ENCODE measurements at regions not wholly inside any gene's neighbourhood (a gene's known extent, or its start where the extent isn't known, plus 50 kb on each side); places are given as distances from the start of the nearest gene placed in this dataset.

DNA sequence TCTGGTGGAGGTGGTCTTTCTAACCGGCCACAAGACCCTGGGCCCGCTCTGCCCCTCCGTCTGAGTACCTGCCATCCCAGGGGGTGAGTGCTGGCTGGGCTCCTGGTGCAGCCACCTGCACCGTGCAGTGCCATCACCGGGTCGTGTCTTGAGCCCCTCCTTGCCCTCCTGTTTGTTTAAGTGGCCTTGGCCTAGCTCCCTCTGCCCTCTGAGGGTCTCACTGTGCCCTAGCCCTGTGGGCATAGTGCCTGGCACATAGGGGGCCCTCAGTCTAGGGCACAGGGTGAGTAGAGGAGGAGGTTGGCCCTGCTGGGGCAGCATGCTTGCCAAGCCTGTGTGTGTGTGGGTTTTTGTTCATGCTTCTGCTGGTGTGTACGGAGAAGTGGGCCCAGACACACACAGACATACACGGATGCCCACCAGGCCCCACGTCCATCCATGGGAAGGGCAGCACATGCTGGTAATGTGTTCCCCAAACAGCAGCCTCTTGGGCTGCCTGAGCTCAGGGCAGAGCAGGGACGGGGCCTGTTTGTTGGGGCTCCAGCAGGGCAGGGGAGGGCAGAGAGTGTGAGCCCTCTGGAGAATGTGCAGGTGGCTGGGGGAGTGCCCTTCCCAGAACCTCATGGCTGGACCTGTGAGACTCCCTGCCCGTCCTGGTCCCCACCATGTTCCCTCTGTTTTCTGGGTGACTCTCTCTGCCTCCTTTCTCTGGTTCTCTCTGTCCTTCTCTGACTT lies 94.6 kb downstream of the GLI2 start:
- H3K36me3 ChIP-seq: no peaks in the 10 kb centered on the region
- no peaks in the 10 kb centered on the region for H3K9me3 ChIP-seq
- TF ChIP-seq, protein P1, sequence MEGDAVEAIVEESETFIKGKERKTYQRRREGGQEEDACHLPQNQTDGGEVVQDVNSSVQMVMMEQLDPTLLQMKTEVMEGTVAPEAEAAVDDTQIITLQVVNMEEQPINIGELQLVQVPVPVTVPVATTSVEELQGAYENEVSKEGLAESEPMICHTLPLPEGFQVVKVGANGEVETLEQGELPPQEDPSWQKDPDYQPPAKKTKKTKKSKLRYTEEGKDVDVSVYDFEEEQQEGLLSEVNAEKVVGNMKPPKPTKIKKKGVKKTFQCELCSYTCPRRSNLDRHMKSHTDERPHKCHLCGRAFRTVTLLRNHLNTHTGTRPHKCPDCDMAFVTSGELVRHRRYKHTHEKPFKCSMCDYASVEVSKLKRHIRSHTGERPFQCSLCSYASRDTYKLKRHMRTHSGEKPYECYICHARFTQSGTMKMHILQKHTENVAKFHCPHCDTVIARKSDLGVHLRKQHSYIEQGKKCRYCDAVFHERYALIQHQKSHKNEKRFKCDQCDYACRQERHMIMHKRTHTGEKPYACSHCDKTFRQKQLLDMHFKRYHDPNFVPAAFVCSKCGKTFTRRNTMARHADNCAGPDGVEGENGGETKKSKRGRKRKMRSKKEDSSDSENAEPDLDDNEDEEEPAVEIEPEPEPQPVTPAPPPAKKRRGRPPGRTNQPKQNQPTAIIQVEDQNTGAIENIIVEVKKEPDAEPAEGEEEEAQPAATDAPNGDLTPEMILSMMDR (IDR thresholded peaks at IDR 0.05): no peak
- TF ChIP-seq POLR2A (IDR thresholded peaks at IDR 0.05): no peak
- DNase-seq: peak in 1 of 3 donors; percentile 24
- H3K27me3 ChIP-seq: no peaks in the 10 kb centered on the region
- no peak overlapping the region for H3K4me3 ChIP-seq
- peaks cover 0 to 3% (median 0%) of the 10 kb centered on the region in 4 donors for H3K4me1 ChIP-seq
- H3K27ac ChIP-seq: no peak overlapping the region

DNA sequence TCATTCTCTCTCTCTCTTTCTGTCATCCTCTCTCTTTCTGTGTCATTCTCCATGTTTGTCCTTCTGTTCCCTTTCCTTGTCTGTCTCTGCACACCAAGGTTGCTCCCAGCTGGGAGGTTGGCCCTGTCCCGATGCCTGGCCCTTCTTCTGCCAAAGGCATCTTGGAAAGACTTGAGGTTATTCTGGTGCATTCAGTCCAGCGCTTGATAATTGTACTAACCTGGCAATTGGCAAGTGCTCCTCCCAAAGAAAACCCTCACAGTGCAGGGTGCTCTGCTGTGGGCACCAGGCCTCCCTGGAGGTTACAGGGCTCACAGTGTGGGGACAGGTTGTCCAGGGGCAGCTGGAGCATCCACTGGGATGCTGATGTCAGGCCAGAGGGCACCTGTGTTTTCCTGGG lies 95.4 kb downstream of the GLI2 start:
- H3K27me3 ChIP-seq: no peaks in the 10 kb centered on the region
- no peaks in the 10 kb centered on the region for H3K36me3 ChIP-seq
- no peak overlapping the region for H3K4me3 ChIP-seq
- H3K4me1 ChIP-seq: peaks cover 0 to 3% (median 0%) of the 10 kb centered on the region in 4 donors
- no peak overlapping the region for H3K27ac ChIP-seq
- H3K9me3 ChIP-seq: no peaks in the 10 kb centered on the region
- DNase-seq: peak in 1 of 3 donors; percentile 31
- no peak for TF ChIP-seq POLR2A (IDR thresholded peaks at IDR 0.05)
- TF ChIP-seq, protein P1 (IDR thresholded peaks at IDR 0.05): no peak

DNA sequence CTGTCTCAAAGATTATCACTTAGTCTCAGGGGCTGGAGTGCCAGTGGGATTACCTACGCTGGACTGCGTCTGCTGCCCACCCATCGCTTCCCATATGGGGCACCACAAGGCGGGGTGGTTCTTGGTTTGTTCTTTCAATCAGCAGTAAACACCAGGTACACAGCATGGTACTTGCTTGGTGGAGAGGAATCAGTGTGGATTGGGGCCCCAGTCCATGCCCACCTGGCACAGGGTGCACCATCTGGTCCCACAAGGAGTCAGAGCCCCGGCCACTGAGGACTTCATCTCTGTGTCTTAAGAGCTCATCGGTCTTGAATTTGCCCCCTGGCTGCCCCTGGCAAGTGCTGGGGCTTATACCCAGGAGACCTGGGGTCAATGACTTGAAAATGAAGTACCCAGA lies 96.2 kb downstream of the GLI2 start:
- no peaks in the 10 kb centered on the region for H3K36me3 ChIP-seq
- H3K4me3 ChIP-seq: no peak overlapping the region
- no peak for DNase-seq

DNA sequence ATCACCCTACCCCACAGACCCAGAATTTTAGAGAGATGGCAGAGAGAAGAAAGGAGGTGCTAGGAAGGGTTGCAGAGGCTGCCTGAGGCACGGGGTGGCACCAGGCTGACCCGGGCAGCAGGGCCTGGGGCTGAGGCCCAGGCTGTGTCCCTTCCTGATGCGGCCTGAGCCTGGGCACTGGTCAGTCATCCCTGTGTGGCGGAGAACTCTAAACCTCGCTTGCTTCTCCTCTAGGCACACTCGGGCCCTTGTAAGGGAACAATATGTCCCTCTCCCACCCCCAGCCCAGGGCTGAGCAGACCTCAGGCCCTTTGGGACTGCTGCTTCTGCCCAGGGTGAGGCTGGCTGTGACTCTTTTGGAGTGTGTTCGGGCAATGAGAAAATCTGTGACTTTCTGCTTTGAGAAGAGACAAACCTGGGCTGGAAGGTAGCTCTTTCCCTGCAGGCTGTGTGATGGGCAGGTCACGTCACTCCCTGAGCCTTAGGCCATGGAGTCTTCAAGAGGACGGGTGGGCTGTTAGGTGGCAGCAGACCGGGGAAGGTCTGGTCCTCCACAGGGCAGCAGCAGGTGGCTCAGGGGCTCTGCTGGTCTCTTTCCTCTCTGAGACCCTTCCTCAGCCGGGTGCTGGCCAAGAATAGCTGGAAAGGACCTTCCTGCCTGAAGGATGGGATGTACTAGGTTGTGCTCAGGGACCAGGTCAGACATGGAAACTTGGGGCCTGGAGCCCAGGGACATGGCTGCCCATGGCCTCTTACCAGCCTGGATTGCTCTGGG lies 96.8 kb downstream of the GLI2 start:
- Histone ChIP-seq H3K4me3 (no peak overlapping the region), H3K27me3 (no peaks in the 10 kb centered on the region), H3K9me3 (no peaks in the 10 kb centered on the region), H3K4me1 (no peaks in the 10 kb centered on the region), H3K27ac (no peak overlapping the region), H3K36me3 (no peaks in the 10 kb centered on the region)
- TF ChIP-seq POLR2A (IDR thresholded peaks at IDR 0.05): no peak
- TF ChIP-seq, protein P1 (IDR thresholded peaks at IDR 0.05): no peak
- DNase-seq: peak in 1 of 3 donors; percentile 29

More for the DNA sequence above, 96.2 kb downstream of the GLI2 start:
- TF ChIP-seq POLR2A (IDR thresholded peaks at IDR 0.05): no peak
- TF ChIP-seq, protein P1 (IDR thresholded peaks at IDR 0.05): no peak
- Histone ChIP-seq H3K9me3 (no peaks in the 10 kb centered on the region), H3K27me3 (no peaks in the 10 kb centered on the region), H3K4me1 (no peaks in the 10 kb centered on the region), H3K27ac (no peak overlapping the region)

DNA sequence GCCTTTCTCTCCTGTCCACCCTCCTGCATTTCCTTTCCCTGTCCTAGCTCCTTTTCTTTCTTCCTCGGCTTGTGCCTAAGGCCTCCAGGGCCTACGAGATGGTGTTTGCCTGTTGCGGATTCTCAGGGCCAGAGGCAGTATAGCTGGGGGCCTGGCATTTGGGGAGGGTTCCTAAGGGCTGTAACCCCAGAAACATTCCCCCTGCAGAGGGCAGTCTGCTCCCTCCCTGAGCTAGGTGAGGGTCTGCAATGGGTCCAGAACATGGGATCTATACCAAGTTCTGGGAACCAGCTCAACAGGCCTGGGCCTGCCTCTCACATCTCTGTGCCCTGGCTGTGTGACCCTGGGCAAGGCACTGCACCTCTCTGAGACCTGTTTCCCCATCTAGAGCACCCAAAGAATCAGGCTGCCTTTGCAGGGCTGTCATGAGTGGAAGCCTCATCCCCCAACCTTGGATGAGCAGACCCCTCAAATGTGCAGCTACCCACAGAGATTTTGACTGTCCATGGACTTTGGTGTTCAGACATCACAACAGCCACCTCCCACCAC lies 97.5 kb downstream of the GLI2 start:
- H3K9me3 ChIP-seq: no peaks in the 10 kb centered on the region
- H3K4me1 ChIP-seq: no peaks in the 10 kb centered on the region
- DNase-seq: peak in 1 of 3 donors; percentile 20
- no peaks in the 10 kb centered on the region for H3K36me3 ChIP-seq
- no peak overlapping the region for H3K27ac ChIP-seq
- TF ChIP-seq, protein P1 (IDR thresholded peaks at IDR 0.05): no peak
- no peak for TF ChIP-seq POLR2A (IDR thresholded peaks at IDR 0.05)
- no peak overlapping the region for H3K4me3 ChIP-seq
- no peaks in the 10 kb centered on the region for H3K27me3 ChIP-seq
